HCT116 (cell line): ENCODE measurements at regions not wholly inside any gene's neighbourhood (a gene's known extent, or its start where the extent isn't known, plus 50 kb on each side); places are given as distances from the start of the nearest gene placed in this dataset.

ENCODE experiments used
- ATAC-seq: fragments of 200-7000 bp; cut with Tn5 transposase; 2 replicates; pipeline ENCODE4 v1.9.1; 2020; ENCODE audit warnings: mild to moderate bottlenecking, moderate library complexity
- BruUV-seq: library from RNA; stranded (reverse); fragments of 400-500 nt; replicated peaks from 2 replicates; lab custom pipeline; 2021; lab: Mats Ljungman, UMichigan
- CTCF ChIA-PET: fragments of 300-600 bp; sonication (Branson Sonifier 250); formaldehyde crosslinking; loops from one replicate; lab custom pipeline; 2021; ENCODE audit warnings: antibody characterized with exemption; lab: Charles Lee
- POLR2A ChIA-PET: fragments of 300-600, 350-600 bp; sonication (Branson Sonifier 250); formaldehyde crosslinking; loops from one replicate; lab custom pipeline; 2021; ENCODE audit warnings: antibody characterized with exemption; lab: Charles Lee
- RAD21 ChIA-PET, 2 experiments: fragments of 300-600 bp; sonication (Branson Sonifier 250); formaldehyde crosslinking; loops; one replicate each; lab custom pipeline; 2023; ENCODE audit warnings: low total read pairs in 2 of 2; ENCODE audit not compliant: uncharacterized antibody in 2 of 2, unreplicated experiment in 2 of 2, low non-redundant PET in 1 of 2; lab: Charles Lee
- DNase-seq: peaks from one replicate; pipeline ENCODE4 v3.0.0-alpha.2; 2010; ENCODE audit warnings: low read depth, low spot score
- H2AFZ ChIP-seq: fragments of 200-600 bp; shearing (Covaris generic), sonication (generic); 2 replicates; pipeline ENCODE4 v1.6.1; 2017; ENCODE audit warnings: low read depth, mixed run types, mixed read lengths, antibody characterized with exemption, low read length; ENCODE audit not compliant: poor library complexity, severe bottlenecking
- H3K27ac ChIP-seq: 2 replicates; pipeline ENCODE4 v1.5.1; 2012; ENCODE audit warnings: low read depth, low read length
- H3K27me3 ChIP-seq: fragments of 200-600 bp; sonication (generic); 2 replicates; pipeline ENCODE4 v1.6.1; 2016; ENCODE audit warnings: mixed run types, low read length, mixed read lengths; ENCODE audit not compliant: insufficient read depth
- H3K36me3 ChIP-seq, 2 experiments: fragments of 200-500 bp in 1 of 2; fragments of 200-600 bp in 1 of 2; sonication (Bioruptor generic) in 1 of 2; sonication (generic) in 1 of 2; 2 replicates each; pipeline versions ENCODE4 v1.5.1 to v1.6.1; 2014 to 2016; ENCODE audit warnings: low read length in 2 of 2, inconsistent platforms in 1 of 2, mixed read lengths in 1 of 2, mixed run types in 1 of 2; ENCODE audit not compliant: insufficient read depth in 2 of 2, control insufficient read depth in 1 of 2
- H3K4me1 ChIP-seq, 2 experiments: fragments of 200-600 bp in 1 of 2; sonication (generic) in 1 of 2; 2 replicates each; pipeline versions ENCODE4 v1.5.1 to v1.6.1; 2012 to 2017; ENCODE audit warnings: low read length in 2 of 2, inconsistent platforms in 1 of 2, mild to moderate bottlenecking in 1 of 2, mixed read lengths in 1 of 2, mixed run types in 1 of 2, moderate library complexity in 1 of 2; ENCODE audit not compliant: insufficient read depth in 2 of 2, control insufficient read depth in 1 of 2
- H3K4me2 ChIP-seq: fragments of 200-600 bp; sonication (generic); 2 replicates; pipeline ENCODE4 v1.6.1; 2017; ENCODE audit warnings: mixed run types, low read length, mixed read lengths
- H3K4me3 ChIP-seq, 2 experiments: fragments of 200-600 bp in 1 of 2; sonication (generic) in 1 of 2; replicated peaks in 1 of 2; 2 replicates each; pipeline ENCODE4 v1.5.1; 2011 to 2016; ENCODE audit warnings: low read length in 2 of 2, control low read depth in 1 of 2, low read depth in 1 of 2, mild to moderate bottlenecking in 1 of 2, mixed read lengths in 1 of 2, mixed run types in 1 of 2
- H3K79me2 ChIP-seq: fragments of 200-600 bp; sonication (generic); 2 replicates; pipeline ENCODE4 v1.6.1; 2017; ENCODE audit warnings: mild to moderate bottlenecking, mixed run types, low read length, moderate library complexity, mixed read lengths; ENCODE audit not compliant: insufficient read depth
- H3K9ac ChIP-seq: fragments of 200-600 bp; sonication (generic); 2 replicates; pipeline ENCODE4 v1.6.1; 2016; ENCODE audit warnings: low read length, mixed read lengths
- H3K9me2 ChIP-seq: fragments of 200-600 bp; sonication (generic), shearing (Covaris generic); 2 replicates; pipeline ENCODE4 v1.6.1; 2017; ENCODE audit warnings: mixed run types, mild to moderate bottlenecking, moderate library complexity; ENCODE audit not compliant: insufficient read depth
- H3K9me3 ChIP-seq, 2 experiments: fragments of 200-500 bp in 1 of 2; fragments of 200-600 bp in 1 of 2; sonication (Bioruptor generic) in 1 of 2; sonication (generic) in 1 of 2; 2 replicates each; pipeline ENCODE4 v1.6.1; 2014 to 2017; ENCODE audit warnings: low read length in 2 of 2, mixed read lengths in 2 of 2, inconsistent platforms in 1 of 2, low read depth in 1 of 2, mild to moderate bottlenecking in 1 of 2, mixed run types in 1 of 2, moderate library complexity in 1 of 2; ENCODE audit not compliant: control insufficient read depth in 1 of 2, insufficient read depth in 1 of 2
- H4K20me1 ChIP-seq: fragments of 200-600 bp; sonication (generic), shearing (Covaris generic); 2 replicates; pipeline ENCODE4 v1.6.1; 2017; ENCODE audit warnings: mixed run types, mild to moderate bottlenecking, moderate library complexity; ENCODE audit not compliant: insufficient read depth
- CBX3 ChIP-seq: IDR thresholded peaks from 2 replicates; pipeline ENCODE4 v1.6.1; 2012; ENCODE audit warnings: low read depth
- CTCF ChIP-seq, 3 experiments: fragments of 200-600 bp in 1 of 3; sonication (generic) in 1 of 3; IDR thresholded peaks in 2 of 3; conservative IDR thresholded peaks in 1 of 3; 2 replicates each; pipeline ENCODE4 v1.5.1; 2012 to 2017; ENCODE audit warnings: low read depth in 2 of 3, low read length in 2 of 3, antibody characterized with exemption in 1 of 3, borderline replicate concordance in 1 of 3, control low read depth in 1 of 3, mild to moderate bottlenecking in 1 of 3, mixed read lengths in 1 of 3, mixed run types in 1 of 3, moderate library complexity in 1 of 3; ENCODE audit not compliant: insufficient read depth in 1 of 3
- EGR1 ChIP-seq: IDR thresholded peaks from 2 replicates; pipeline ENCODE4 v1.6.1; 2012; ENCODE audit warnings: low read depth
- ELF1 ChIP-seq: IDR thresholded peaks from 2 replicates; pipeline ENCODE4 v1.6.1; 2012; ENCODE audit warnings: low read depth, borderline replicate concordance
- EZH2 ChIP-seq: fragments of 200-600 bp; sonication (generic); IDR thresholded peaks from 2 replicates; pipeline ENCODE4 v1.6.1; 2017; ENCODE audit warnings: antibody characterized with exemption, mixed run types
- FOSL1 ChIP-seq: IDR thresholded peaks from 2 replicates; pipeline ENCODE4 v1.6.1; 2012; ENCODE audit warnings: low read depth
- JUND ChIP-seq: IDR thresholded peaks from 2 replicates; pipeline ENCODE4 v1.6.1; 2012
- POLR2A ChIP-seq: IDR thresholded peaks from 2 replicates; pipeline ENCODE4 v1.7.0; 2011; ENCODE audit warnings: borderline replicate concordance; ENCODE audit not compliant: insufficient read depth, insufficient read length; ENCODE audit errors: extremely low read depth
- POLR2AphosphoS5 ChIP-seq: IDR thresholded peaks from 2 replicates; pipeline ENCODE4 v1.6.1; 2011; ENCODE audit warnings: mild to moderate bottlenecking, low read depth, low read length, moderate library complexity
- RAD21 ChIP-seq: IDR thresholded peaks from 2 replicates; pipeline ENCODE4 v1.6.1; 2012; ENCODE audit warnings: low read depth, mild to moderate bottlenecking
- SIN3A ChIP-seq: IDR thresholded peaks from 2 replicates; pipeline ENCODE4 v1.6.1; 2012; ENCODE audit warnings: low read depth
- SP1 ChIP-seq: IDR thresholded peaks from 2 replicates; pipeline ENCODE4 v1.6.1; 2012; ENCODE audit warnings: low read depth
- YY1 ChIP-seq: IDR thresholded peaks from 2 replicates; pipeline ENCODE4 v1.6.1; 2011; ENCODE audit warnings: low read length, low read depth, moderate library complexity, mild to moderate bottlenecking; ENCODE audit not compliant: insufficient replicate concordance; ENCODE audit errors: extremely low read depth
- ZBTB33 ChIP-seq: IDR thresholded peaks from 2 replicates; pipeline ENCODE4 v1.6.1; 2011; ENCODE audit warnings: mild to moderate bottlenecking, low read length, moderate library complexity; ENCODE audit not compliant: insufficient replicate concordance; ENCODE audit errors: extremely low read depth
- ZNF274 ChIP-seq: fragments of 200-500 bp; sonication (Bioruptor generic); IDR thresholded peaks from 2 replicates; pipeline ENCODE4 v1.6.1; 2014; ENCODE audit warnings: mild to moderate bottlenecking, low read depth, low read length, inconsistent platforms
- intact Hi-C: fragments of 100-400 bp; cut with micrococcal nuclease; formaldehyde crosslinking; loops from 2 replicates; pipeline ENCODE4 v1.10.0; 2022
- TF ChIP-seq, protein P1 (sequence below): IDR thresholded peaks from 2 replicates; pipeline ENCODE4 v1.6.1; 2012

- CTCF ChIA-PET, result no interaction called here
- Histone ChIP-seq H3K27me3 (no peaks in the 10 kb centered on the region), H3K4me2 (no peak overlapping the region), H3K4me1 (no peaks in the 10 kb centered on the region), H3K36me3 (no peaks in the 10 kb centered on the region), H3K9me3 (no peaks in the 10 kb centered on the region), H2AFZ (no peak overlapping the region), H3K9ac (no peak overlapping the region), H3K9me2 (no peaks in the 10 kb centered on the region), H4K20me1 (no peaks in the 10 kb centered on the region; the same call in 1 of the 2 replicates), H3K27ac (no peak overlapping the region), H3K4me3 (no peak overlapping the region), H3K79me2 (no peaks in the 10 kb centered on the region)
- no TSS peak for BruUV-seq
- RAD21 ChIA-PET, result no interaction called here
- POLR2A ChIA-PET, result no interaction called here
- DNase-seq, result no peak
- no peak for ATAC-seq
- TF ChIP-seq CBX3, result no peak
- TF ChIP-seq YY1, result no peak
- intact Hi-C loops, result no loop called here
These were observed 825.7 kb upstream of the GBE1 start for GRCh38 chr3:82587174-82587573.

DNA sequence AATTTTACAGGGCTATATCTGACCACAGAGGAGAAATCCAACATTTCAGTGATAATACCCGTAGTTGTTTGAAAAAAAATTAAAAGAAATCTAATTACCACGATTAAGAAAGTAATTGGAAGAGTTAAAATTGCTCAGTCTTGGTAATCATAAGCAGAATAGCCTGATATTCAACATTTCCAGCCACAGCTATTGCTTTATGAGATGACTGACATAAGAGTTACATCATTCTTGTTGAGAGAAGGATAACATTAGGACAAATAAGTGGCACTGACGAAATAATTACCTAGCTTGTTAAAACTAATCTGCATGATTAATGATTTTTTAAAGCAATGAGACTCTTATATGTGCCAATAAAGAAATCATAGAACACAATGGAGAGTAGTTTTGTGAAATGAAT lies 825.0 kb upstream of the GBE1 start:
- no peaks in the 10 kb centered on the region for H3K79me2 ChIP-seq
- POLR2A ChIA-PET, result no interaction called here
- no TSS peak for BruUV-seq

More for the DNA sequence above, 825.0 kb upstream of the GBE1 start:
- intact Hi-C loops, result no loop called here
- Histone ChIP-seq H3K36me3 (no peaks in the 10 kb centered on the region), H3K27ac (no peak overlapping the region), H3K4me2 (no peak overlapping the region), H3K27me3 (no peaks in the 10 kb centered on the region), H2AFZ (no peak overlapping the region), H3K9me3 (no peaks in the 10 kb centered on the region), H3K4me1 (no peaks in the 10 kb centered on the region), H3K4me3 (no peak overlapping the region), H3K9ac (no peak overlapping the region), H4K20me1 (no peaks in the 10 kb centered on the region; the same call in 1 of the 2 replicates), H3K9me2 (no peaks in the 10 kb centered on the region)
- CTCF ChIA-PET, result no interaction called here
- ATAC-seq, result no peak
- TF ChIP-seq ELF1 (no peak), RAD21 (no peak), POLR2AphosphoS5 (no peak), EZH2 (no peak), SIN3A (no peak), YY1 (no peak), FOSL1 (no peak), POLR2A (no peak), CBX3 (no peak), CTCF (IDR thresholded peaks at IDR 0.05 in 2 of 3, conservative IDR thresholded peaks at IDR 0.05 in 1 of 3; ENCODE audit: borderline replicate concordance in 1 of 3, insufficient read depth in 1 of 3, low read depth in 2 of 3, low read length in 2 of 3) (no peak), EGR1 (no peak), SP1 (no peak), ZBTB33 (no peak), JUND (no peak), ZNF274 (no peak)
- TF ChIP-seq, protein P1, sequence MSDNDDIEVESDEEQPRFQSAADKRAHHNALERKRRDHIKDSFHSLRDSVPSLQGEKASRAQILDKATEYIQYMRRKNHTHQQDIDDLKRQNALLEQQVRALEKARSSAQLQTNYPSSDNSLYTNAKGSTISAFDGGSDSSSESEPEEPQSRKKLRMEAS, result no peak
- DNase-seq, result no peak
- RAD21 ChIA-PET, result no interaction called here
